Kidney (tissue), 13 donors: ENCODE measurements at regions not wholly inside any gene's neighbourhood (a gene's known extent, or its start where the extent isn't known, plus 50 kb on each side); places are given as distances from the start of the nearest gene placed in this dataset.

Source experiments
- DNase-seq, 5 donors: peaks; one replicate each; pipeline ENCODE4 v3.0.0-alpha.2; 2013 to 2020
- FAIRE-seq: peaks from 2 replicates; lab custom pipeline; 2012; peaks lifted over from hg19 to GRCh38; lab: Jason Lieb, UNC
- H3K27ac ChIP-seq, 2 donors: one replicate each; pipeline ENCODE4 v1.7.0; 2013; ENCODE audit warnings: low read depth in 2 of 2, low read length in 2 of 2, inconsistent platforms in 1 of 2
- H3K27me3 ChIP-seq: one replicate; pipeline ENCODE4 v1.7.1; 2013; ENCODE audit warnings: low read length, inconsistent platforms; ENCODE audit not compliant: control insufficient read depth, insufficient read depth
- H3K36me3 ChIP-seq, 3 donors: one replicate each; pipeline versions ENCODE4 v1.7.0 to v1.7.1; 2013; ENCODE audit warnings: low read length in 3 of 3, control low read depth in 1 of 3, inconsistent platforms in 1 of 3; ENCODE audit not compliant: insufficient read depth in 3 of 3, control insufficient read depth in 2 of 3
- H3K4me1 ChIP-seq, 3 donors: one replicate each; pipeline versions ENCODE4 v1.7.0 to v1.7.1; 2013; ENCODE audit warnings: low read length in 3 of 3, inconsistent platforms in 1 of 3, low read depth in 1 of 3; ENCODE audit not compliant: control insufficient read depth in 2 of 3, insufficient read depth in 2 of 3
- H3K4me3 ChIP-seq, 3 donors: one replicate each; pipeline versions ENCODE4 v1.7.0 to v1.8.1; 2013; ENCODE audit warnings: low read length in 3 of 3, control low read depth in 1 of 3, inconsistent platforms in 1 of 3
- H3K9ac ChIP-seq, 3 donors: one replicate each; pipeline versions ENCODE4 v1.7.0 to v1.7.1; 2013; ENCODE audit warnings: low read length in 3 of 3, control low read depth in 1 of 3, inconsistent platforms in 1 of 3
- H3K9me3 ChIP-seq, 3 donors: one replicate each; pipeline versions ENCODE4 v1.7.0 to v1.7.1; 2013; ENCODE audit warnings: low read length in 3 of 3, control low read depth in 1 of 3, inconsistent platforms in 1 of 3; ENCODE audit not compliant: control insufficient read depth in 2 of 3, insufficient read depth in 1 of 3
- intact Hi-C: fragments of 100-400 bp; cut with DNase I; formaldehyde crosslinking; loops from one replicate; pipeline ENCODE4 v1.11.1; 2022
- TF ChIP-seq, protein P1 (sequence below): IDR thresholded peaks from 3 replicates; pipeline ENCODE4 v1.5.1; 2012; ENCODE audit warnings: mild to moderate bottlenecking, moderate library complexity, borderline replicate concordance; ENCODE audit not compliant: insufficient read depth; ENCODE audit errors: extremely low read depth
- donor health status: control.
- donor health status: control.
- donor health status: control.
- donor health status: control.
- donor health status: control.
- donor health status: DM: yes; HTN: yes; CAD: no.
- donor health status: Normal renal cell carcinoma (clear cell type).

DNA sequence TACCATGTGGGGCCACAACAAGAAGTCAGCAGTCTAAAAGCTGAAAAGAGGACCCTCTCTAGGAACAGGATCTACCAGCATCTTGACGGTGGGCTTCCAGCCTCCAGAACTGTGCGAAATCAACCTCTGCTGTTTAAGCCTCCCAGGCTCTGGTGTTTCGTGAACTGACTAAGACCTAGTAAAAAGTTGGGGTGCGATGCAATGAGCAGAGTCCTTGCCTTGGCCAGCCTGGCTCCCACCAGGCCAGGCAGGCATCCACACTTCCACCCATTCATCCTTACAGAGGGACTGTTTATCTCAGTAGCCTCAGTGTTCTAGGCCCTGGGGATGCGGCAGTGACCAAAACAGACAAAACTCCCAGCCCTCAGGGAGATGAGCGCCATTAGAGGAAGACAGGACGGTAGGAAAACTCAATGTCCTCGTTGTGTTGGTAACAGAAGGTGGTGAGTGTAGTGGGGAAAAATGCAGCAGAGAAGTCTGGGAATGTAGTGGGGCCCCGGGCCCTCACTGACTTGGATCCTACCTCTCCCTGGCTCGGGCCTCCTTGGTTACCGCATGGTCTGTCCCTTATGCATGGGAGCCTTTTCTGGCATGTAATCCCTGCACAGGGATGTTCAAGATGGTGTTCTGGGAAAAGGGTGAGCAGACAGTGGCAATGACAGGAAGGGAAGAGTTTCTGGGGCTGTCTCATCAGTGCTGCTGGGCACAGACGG lies 271.8 kb upstream of the HS6ST1 start:
- Histone ChIP-seq H3K36me3 (no peaks in the 10 kb centered on the region), H3K27me3 (no peaks in the 10 kb centered on the region), H3K4me3 (no peak overlapping the region), H3K4me1 (peaks cover 2 to 21% (median 19%) of the 10 kb centered on the region in 3 donors), H3K9ac (no peak overlapping the region), H3K9me3 (peaks cover 0 to 4% (median 0%) of the 10 kb centered on the region in 3 donors), H3K27ac (no peak overlapping the region)
- intact Hi-C loops, result no loop called here
- TF ChIP-seq, protein P1, sequence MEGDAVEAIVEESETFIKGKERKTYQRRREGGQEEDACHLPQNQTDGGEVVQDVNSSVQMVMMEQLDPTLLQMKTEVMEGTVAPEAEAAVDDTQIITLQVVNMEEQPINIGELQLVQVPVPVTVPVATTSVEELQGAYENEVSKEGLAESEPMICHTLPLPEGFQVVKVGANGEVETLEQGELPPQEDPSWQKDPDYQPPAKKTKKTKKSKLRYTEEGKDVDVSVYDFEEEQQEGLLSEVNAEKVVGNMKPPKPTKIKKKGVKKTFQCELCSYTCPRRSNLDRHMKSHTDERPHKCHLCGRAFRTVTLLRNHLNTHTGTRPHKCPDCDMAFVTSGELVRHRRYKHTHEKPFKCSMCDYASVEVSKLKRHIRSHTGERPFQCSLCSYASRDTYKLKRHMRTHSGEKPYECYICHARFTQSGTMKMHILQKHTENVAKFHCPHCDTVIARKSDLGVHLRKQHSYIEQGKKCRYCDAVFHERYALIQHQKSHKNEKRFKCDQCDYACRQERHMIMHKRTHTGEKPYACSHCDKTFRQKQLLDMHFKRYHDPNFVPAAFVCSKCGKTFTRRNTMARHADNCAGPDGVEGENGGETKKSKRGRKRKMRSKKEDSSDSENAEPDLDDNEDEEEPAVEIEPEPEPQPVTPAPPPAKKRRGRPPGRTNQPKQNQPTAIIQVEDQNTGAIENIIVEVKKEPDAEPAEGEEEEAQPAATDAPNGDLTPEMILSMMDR, result no peak
- DNase-seq, result no peak
- no peak for FAIRE-seq

DNA sequence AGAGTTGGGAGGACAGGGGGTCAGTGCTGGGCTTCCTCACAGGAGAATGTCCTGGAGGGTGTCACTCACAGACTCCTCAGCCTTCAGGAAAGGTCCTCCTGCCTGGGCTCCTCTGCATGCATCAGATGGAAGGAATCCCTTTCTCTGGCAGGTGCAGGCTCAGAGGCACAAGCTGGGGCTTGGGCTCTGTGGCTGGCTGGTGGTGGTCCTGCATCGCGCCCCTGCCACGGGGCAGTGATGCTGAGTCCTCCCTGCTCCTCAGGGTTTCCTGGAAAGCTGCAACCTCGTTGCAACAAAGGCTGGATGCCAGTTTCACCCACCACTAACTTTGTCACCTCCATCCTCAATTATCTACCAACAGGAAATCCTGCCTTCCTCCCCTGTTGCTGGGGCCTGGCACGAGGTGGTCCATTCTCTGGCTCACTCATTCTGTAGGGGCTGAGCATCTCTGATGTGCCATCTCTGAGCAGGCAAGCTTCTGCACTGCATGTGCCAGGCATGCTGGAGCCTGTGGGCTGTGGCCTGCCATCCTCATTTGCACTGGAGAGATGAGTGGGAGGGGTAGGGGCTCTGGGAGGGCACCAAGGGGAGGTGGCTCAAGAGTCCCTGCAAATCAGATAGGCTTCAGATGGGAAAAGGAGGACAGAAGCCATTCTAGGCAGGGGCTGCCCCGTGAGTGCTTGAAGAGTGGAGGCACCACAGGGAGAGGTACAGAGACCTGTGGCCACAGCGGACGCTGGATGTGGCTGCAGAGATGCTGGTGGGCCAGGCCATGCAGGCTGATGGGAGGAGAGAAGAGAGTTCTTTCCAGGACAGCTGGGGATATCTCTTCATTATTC lies 272.6 kb upstream of the HS6ST1 start:
- H3K27me3 ChIP-seq, result no peaks in the 10 kb centered on the region
- no peak for DNase-seq
- no peak overlapping the region for H3K9ac ChIP-seq
- no peaks in the 10 kb centered on the region for H3K9me3 ChIP-seq
- H3K4me1 ChIP-seq, result peaks cover 2 to 28% (median 19%) of the 10 kb centered on the region in 3 donors
- H3K4me3 ChIP-seq, result no peak overlapping the region
- H3K27ac ChIP-seq, result no peak overlapping the region
- intact Hi-C loops, result no loop called here
- TF ChIP-seq, protein P1, result no peak
- no peaks in the 10 kb centered on the region for H3K36me3 ChIP-seq
- no peak for FAIRE-seq

DNA sequence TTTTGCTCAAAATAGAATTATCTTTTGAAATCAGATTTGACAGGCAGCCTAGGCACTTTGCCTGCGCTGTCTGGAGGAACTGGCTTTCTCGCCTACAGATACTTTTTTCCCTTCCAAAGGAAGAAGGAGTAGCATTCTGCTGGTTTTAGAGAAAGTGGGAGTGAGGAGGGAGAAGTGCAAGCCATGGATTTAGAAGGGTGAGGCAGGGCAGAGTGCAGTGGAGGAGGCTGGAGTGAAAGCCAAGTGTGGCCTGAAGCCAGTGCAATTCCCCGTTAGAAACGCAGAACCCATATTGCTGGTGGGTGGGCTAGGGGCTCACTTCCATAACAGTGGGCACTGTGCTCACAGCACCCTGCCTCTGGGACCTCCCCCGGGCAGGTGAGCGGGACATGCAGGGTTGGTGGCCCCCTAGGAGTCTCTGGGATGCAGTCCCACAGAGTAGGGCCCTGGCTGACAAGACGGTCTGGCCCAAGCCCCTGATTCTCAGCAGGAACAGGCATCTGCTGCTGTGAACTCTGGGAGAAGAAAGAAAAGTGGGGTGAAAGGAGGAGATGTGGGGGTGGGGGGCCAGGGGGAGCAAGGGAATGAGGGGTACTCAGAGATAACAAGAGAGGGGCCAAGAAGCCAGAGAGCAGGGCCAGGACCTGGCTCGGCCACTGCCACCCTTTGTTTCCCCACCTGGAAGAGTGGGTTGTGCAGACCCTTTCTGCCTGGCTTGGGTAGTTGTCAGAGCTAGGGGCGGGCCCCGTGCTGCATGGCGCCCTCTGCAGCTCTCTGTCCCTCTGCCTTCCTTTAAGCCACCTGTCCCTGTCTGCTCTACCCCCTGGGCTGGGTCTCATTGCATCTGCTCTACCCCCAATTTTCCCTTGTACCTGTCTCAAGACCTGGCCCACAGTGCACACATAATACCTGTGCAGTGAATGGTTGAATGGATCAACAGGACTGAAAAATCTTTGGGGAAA lies 273.5 kb upstream of the HS6ST1 start:
- no peak for FAIRE-seq
- DNase-seq, result no peak
- intact Hi-C loops, result no loop called here
- Histone ChIP-seq H3K4me1 (peaks cover 2 to 28% (median 19%) of the 10 kb centered on the region in 3 donors), H3K9ac (no peak overlapping the region), H3K27ac (no peak overlapping the region), H3K27me3 (no peaks in the 10 kb centered on the region), H3K36me3 (no peaks in the 10 kb centered on the region), H3K9me3 (no peaks in the 10 kb centered on the region), H3K4me3 (no peak overlapping the region)
- TF ChIP-seq, protein P1, result no peak
